Naive B cell (primary cell): ENCODE measurements at regions not wholly inside any gene's neighbourhood (a gene's known extent, or its start where the extent isn't known, plus 50 kb on each side); places are given as distances from the start of the nearest gene placed in this dataset.
"Not testable (repeated sequence)": the region's sequence is repeated elsewhere in the genome, so short reads cannot be mapped to it uniquely, and the experiment has no call there.

Experiments
- ATAC-seq, 2 donors: fragments of 150-1000 bp; cut with Tn5 transposase; 2 replicates each; pipeline ENCODE4 v1.10.0; 2021; ENCODE audit warnings: low read depth in 2 of 2, mild to moderate bottlenecking in 2 of 2, moderate library complexity in 2 of 2
- DNase-seq: peaks from one replicate; pipeline ENCODE4 v3.0.0; 2022
- H3K27ac Mint-ChIP-seq, 6 donors: one replicate each; pipeline ENCODE4 v1.8.0; 2020 to 2022; ENCODE audit warnings: mild to moderate bottlenecking in 6 of 6, mixed read lengths in 6 of 6, moderate library complexity in 5 of 6, inconsistent platforms in 2 of 6
- H3K27me3 Mint-ChIP-seq, 3 donors: one replicate each; pipeline ENCODE4 v1.8.0; 2021 to 2022; ENCODE audit warnings: mixed read lengths in 3 of 3, mild to moderate bottlenecking in 1 of 3
- H3K36me3 Mint-ChIP-seq, 2 donors: one replicate each; pipeline ENCODE4 v1.8.0; 2020 to 2022; ENCODE audit warnings: mixed read lengths in 2 of 2, inconsistent platforms in 1 of 2, mild to moderate bottlenecking in 1 of 2
- H3K4me1 Mint-ChIP-seq, 3 donors: one replicate each; pipeline ENCODE4 v1.8.0; 2020 to 2022; ENCODE audit warnings: mixed read lengths in 3 of 3, inconsistent platforms in 1 of 3, mild to moderate bottlenecking in 1 of 3, moderate library complexity in 1 of 3
- H3K4me3 Mint-ChIP-seq, 8 donors: one replicate each; pipeline ENCODE4 v1.8.0; 2020 to 2022; ENCODE audit warnings: mild to moderate bottlenecking in 8 of 8, mixed read lengths in 8 of 8, moderate library complexity in 8 of 8, inconsistent platforms in 2 of 8
- H3K9me3 Mint-ChIP-seq, 7 donors: one replicate each; pipeline ENCODE4 v1.8.0; 2020 to 2022; ENCODE audit warnings: mixed read lengths in 7 of 7, mild to moderate bottlenecking in 5 of 7, inconsistent platforms in 2 of 7, moderate library complexity in 1 of 7

DNA sequence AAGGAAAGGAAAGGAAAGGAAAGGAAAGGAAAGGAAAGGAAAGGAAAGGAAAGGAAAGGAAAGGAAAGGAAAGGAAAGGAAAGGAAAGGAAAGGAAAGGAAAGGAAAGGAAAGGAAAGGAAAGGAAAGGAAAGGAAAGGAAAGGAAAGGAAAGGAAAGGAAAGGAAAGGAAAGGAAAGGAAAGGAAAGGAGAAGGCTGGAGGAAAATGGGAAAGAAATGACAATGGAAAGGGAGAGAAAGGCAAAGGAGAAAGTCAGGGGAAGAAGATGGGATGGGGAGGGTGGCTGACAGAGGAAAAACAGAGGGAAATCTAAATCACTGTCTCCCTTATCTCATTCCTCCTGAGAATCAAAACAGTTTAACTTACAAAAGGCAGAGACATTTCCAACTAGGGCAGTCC lies 156.3 kb downstream of the C1D start:
- not testable (repeated sequence) for H3K4me3 Mint-ChIP-seq, H3K36me3 Mint-ChIP-seq, H3K4me1 Mint-ChIP-seq, DNase-seq, H3K9me3 Mint-ChIP-seq, H3K27me3 Mint-ChIP-seq, H3K27ac Mint-ChIP-seq, ATAC-seq

- H3K27ac Mint-ChIP-seq = no peak overlapping the region
- ATAC-seq (no peak), DNase-seq (no peak)
- peaks cover 0 to 2% (median 0%) of the 10 kb centered on the region in 7 donors for H3K9me3 Mint-ChIP-seq
- H3K27me3 Mint-ChIP-seq = peaks cover 5 to 33% (median 28%) of the 10 kb centered on the region in 3 donors
- H3K4me3 Mint-ChIP-seq = no peak overlapping the region
- H3K36me3 Mint-ChIP-seq = no peaks in the 10 kb centered on the region
- no peaks in the 10 kb centered on the region for H3K4me1 Mint-ChIP-seq
Measured at GRCh38 chr2:67917332-67918054, 145.3 kb downstream of the C1D start.

DNA sequence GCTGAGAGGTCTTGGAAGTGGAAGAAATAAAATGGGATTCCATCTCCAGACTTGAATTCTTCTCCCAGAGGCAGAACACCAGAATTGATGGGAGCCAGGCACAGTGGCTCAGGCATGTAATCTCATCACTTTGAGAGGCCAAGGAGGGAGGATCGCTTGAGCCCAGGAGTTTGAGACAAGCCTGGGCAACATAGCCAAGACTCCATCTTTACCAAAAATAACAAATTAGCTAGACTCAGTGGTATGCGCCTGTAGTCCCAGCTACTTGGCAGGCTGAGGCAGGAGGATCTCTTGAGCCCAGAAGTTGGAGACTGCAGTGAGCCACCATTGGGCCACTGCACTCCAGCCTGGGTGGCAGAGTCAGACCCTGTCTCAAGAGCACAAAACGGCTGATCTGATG lies 144.3 kb downstream of the C1D start:
- Mint-ChIP-seq H3K36me3 (no peaks in the 10 kb centered on the region), H3K4me3 (no peak overlapping the region), H3K27me3 (peaks cover 10 to 30% (median 28%) of the 10 kb centered on the region in 3 donors), H3K27ac (peak overlapping the region in 1 of 6 donors; percentile 6), H3K9me3 (peaks cover 0 to 2% (median 0%) of the 10 kb centered on the region in 7 donors), H3K4me1 (no peaks in the 10 kb centered on the region)
- DNase-seq = no peak
- no peak for ATAC-seq

DNA sequence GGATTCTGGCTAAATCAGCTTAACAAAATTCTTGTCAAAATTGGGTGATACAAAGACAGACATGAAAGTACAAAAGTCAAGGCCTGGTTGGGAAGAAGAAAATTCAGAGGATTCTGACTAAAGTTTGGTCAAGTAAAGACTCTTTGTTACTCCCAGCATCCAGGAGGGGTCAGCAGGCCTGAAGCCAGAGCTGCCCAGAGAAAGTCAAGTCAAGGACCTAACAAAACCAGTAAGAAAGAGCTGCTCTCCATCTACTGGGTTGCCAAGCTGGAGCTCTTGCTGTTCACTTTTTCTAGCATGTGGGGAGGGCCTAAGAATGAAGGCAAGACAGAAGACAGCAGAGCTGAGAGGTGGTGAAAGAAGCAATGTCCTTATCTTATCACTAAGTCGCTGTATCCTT lies 143.3 kb downstream of the C1D start:
- DNase-seq (no peak), ATAC-seq (no peak)
- H3K27me3 Mint-ChIP-seq = peaks cover 10 to 41% (median 28%) of the 10 kb centered on the region in 3 donors
- H3K4me1 Mint-ChIP-seq = no peaks in the 10 kb centered on the region
- peaks cover 0 to 2% (median 0%) of the 10 kb centered on the region in 7 donors for H3K9me3 Mint-ChIP-seq
- H3K4me3 Mint-ChIP-seq = no peak overlapping the region
- H3K27ac Mint-ChIP-seq = no peak overlapping the region
- H3K36me3 Mint-ChIP-seq = no peaks in the 10 kb centered on the region

- H3K4me1 Mint-ChIP-seq = no peaks in the 10 kb centered on the region
- H3K27me3 Mint-ChIP-seq = peaks cover 10 to 47% (median 30%) of the 10 kb centered on the region in 3 donors
- H3K27ac Mint-ChIP-seq = peak overlapping the region in 1 of 6 donors; percentile 40
- peaks cover 0 to 2% (median 0%) of the 10 kb centered on the region in 7 donors for H3K9me3 Mint-ChIP-seq
- DNase-seq (no peak), ATAC-seq (no peak)
- H3K4me3 Mint-ChIP-seq = no peak overlapping the region
- no peaks in the 10 kb centered on the region for H3K36me3 Mint-ChIP-seq
Measured at GRCh38 chr2:67922080-67922785, 140.6 kb downstream of the C1D start.

DNA sequence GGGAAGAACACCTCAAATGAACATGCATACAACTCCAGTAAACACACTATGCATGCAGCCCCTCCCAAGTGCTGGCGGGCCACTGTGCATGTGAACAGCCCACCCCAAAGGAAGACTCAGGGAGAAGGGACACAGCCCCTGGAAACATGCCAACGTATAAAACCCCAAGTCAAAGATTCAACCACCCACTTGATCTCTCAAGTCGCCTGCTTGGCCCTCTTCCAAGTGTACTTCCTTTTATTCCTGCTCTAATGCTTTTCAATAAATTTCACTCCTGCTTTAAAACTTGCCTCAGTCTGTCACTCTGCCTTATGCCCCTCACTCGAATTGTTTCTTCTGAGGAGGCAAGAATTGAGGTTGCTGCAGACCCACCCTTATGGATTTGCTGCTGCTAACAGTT lies 139.1 kb downstream of the C1D start:
- Mint-ChIP-seq H3K9me3 (peaks cover 0 to 2% (median 0%) of the 10 kb centered on the region in 7 donors), H3K27me3 (peaks cover 5 to 43% (median 30%) of the 10 kb centered on the region in 3 donors), H3K4me3 (no peak overlapping the region), H3K27ac (no peak overlapping the region), H3K4me1 (no peaks in the 10 kb centered on the region), H3K36me3 (no peaks in the 10 kb centered on the region)
- no peak for DNase-seq
- ATAC-seq = no peak

DNA sequence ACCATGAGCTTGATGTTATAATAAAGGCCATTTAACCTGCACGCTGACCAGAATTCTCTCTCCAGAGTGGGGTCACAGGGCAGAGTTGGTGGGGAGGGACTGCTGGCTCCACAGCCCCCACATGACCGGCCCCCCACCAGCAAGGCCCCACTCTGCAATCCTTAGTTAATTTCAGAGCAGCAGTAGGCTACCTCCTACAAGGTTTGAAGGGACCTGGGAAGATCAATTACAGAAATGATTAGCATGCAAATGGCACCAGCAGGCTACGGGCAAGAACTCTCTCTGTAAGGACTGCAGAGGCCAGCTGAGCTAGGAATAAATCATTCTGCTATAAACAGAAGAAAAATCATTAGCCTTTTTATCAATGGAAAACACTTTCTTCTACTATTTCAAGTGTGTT lies 135.3 kb downstream of the C1D start:
- peak overlapping the region in 1 of 6 donors; percentile 16 for H3K27ac Mint-ChIP-seq
- no peak for DNase-seq
- peaks cover 12 to 34% (median 17%) of the 10 kb centered on the region in 3 donors for H3K27me3 Mint-ChIP-seq
- no peaks in the 10 kb centered on the region for H3K4me1 Mint-ChIP-seq
- H3K4me3 Mint-ChIP-seq = no peak overlapping the region
- H3K36me3 Mint-ChIP-seq = no peaks in the 10 kb centered on the region
- ATAC-seq = no peak
- H3K9me3 Mint-ChIP-seq = peaks cover 0 to 2% (median 0%) of the 10 kb centered on the region in 7 donors

GRCh38 chr2:67930156-67930555 lies 132.6 kb downstream of the C1D start:
- Mint-ChIP-seq H3K36me3 (no peaks in the 10 kb centered on the region), H3K27me3 (peaks cover 6 to 20% (median 17%) of the 10 kb centered on the region in 3 donors), H3K4me1 (no peaks in the 10 kb centered on the region), H3K27ac (no peak overlapping the region), H3K9me3 (no peaks in the 10 kb centered on the region), H3K4me3 (no peak overlapping the region)
- ATAC-seq = no peak
- DNase-seq = no peak

- Mint-ChIP-seq H3K4me1 (no peaks in the 10 kb centered on the region), H3K36me3 (no peaks in the 10 kb centered on the region), H3K27me3 (peaks cover 6 to 13% (median 11%) of the 10 kb centered on the region in 3 donors), H3K27ac (no peak overlapping the region), H3K4me3 (no peak overlapping the region), H3K9me3 (peaks cover 0 to 7% (median 1%) of the 10 kb centered on the region in 7 donors)
- DNase-seq (no peak), ATAC-seq (no peak)
Measured at GRCh38 chr2:67936969-67937368, 125.8 kb downstream of the C1D start.

- ATAC-seq (no peak), DNase-seq (no peak)
- H3K27me3 Mint-ChIP-seq = peaks cover 2 to 11% (median 6%) of the 10 kb centered on the region in 3 donors
- no peak overlapping the region for H3K4me3 Mint-ChIP-seq
- peaks cover 0 to 12% (median 9%) of the 10 kb centered on the region in 7 donors for H3K9me3 Mint-ChIP-seq
- peaks cover 0 to 8% of the 10 kb centered on the region in 2 donors for H3K36me3 Mint-ChIP-seq
- peak overlapping the region in 1 of 6 donors; percentile 1 for H3K27ac Mint-ChIP-seq
- no peaks in the 10 kb centered on the region for H3K4me1 Mint-ChIP-seq
Measured at GRCh38 chr2:67938053-67938452, 124.8 kb downstream of the C1D start.

GRCh38 chr2:67945056-67945455 lies 117.7 kb downstream of the C1D start:
- DNase-seq = no peak
- H3K4me1 Mint-ChIP-seq = no peaks in the 10 kb centered on the region
- peaks cover 0 to 13% of the 10 kb centered on the region in 2 donors for H3K36me3 Mint-ChIP-seq
- peaks cover 5 to 21% (median 13%) of the 10 kb centered on the region in 7 donors for H3K9me3 Mint-ChIP-seq
- H3K4me3 Mint-ChIP-seq = no peak overlapping the region
- no peak for ATAC-seq
- no peak overlapping the region for H3K27ac Mint-ChIP-seq
- peaks cover 10 to 13% (median 12%) of the 10 kb centered on the region in 3 donors for H3K27me3 Mint-ChIP-seq

- DNase-seq (no peak), ATAC-seq (no peak)
- Mint-ChIP-seq H3K27ac (no peak overlapping the region), H3K4me3 (no peak overlapping the region), H3K36me3 (peaks cover 0 to 13% of the 10 kb centered on the region in 2 donors), H3K27me3 (peaks cover 1 to 15% (median 9%) of the 10 kb centered on the region in 3 donors), H3K9me3 (peaks cover 5 to 21% (median 12%) of the 10 kb centered on the region in 7 donors), H3K4me1 (peaks cover 0 to 4% (median 0%) of the 10 kb centered on the region in 3 donors)
Measured at GRCh38 chr2:67945940-67946339, 116.9 kb downstream of the C1D start.

DNA sequence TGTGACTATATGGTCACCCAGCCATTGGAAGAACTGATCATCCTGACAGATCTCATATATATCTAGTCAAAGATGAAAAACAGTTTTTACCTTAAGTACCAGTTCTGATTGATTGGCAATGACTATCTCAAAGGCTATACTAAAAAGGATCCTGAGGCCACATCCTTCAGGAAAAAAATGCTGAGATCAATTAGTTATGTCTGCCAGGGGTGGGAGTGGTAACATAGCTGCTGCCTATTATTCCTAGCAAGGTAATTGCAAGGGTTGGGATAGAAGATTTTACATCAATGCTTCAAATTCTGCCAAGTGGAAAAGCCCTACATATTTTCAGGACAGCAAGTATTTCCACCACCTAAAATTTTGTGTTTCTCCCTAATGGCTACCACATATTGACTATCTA lies 114.7 kb downstream of the C1D start:
- Mint-ChIP-seq H3K27me3 (peaks cover 7 to 22% (median 9%) of the 10 kb centered on the region in 3 donors), H3K36me3 (peaks cover 0 to 4% of the 10 kb centered on the region in 2 donors), H3K4me3 (no peak overlapping the region), H3K4me1 (peaks cover 0 to 7% (median 0%) of the 10 kb centered on the region in 3 donors), H3K27ac (no peak overlapping the region), H3K9me3 (peaks cover 0 to 9% (median 6%) of the 10 kb centered on the region in 7 donors)
- no peak for ATAC-seq
- DNase-seq = no peak

DNA sequence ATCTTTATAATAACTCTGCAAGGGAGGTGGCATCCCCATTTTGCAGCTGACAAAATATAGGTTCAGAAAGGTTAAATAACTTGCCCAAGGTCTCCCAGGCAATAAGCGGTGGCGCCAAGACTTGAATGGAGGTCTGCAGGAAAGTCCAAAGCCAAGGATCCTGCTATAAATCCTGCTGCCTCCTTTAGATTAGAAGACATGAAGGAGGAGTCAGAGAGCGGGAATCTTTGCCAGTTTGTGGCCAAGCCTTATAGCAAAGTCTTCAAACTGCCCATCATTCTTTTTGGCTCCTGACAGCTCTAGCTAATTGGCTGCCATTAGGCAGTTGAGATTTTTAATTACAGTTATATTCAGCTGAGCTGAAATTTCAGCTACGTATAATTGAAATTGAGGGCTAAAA lies 114.3 kb downstream of the C1D start:
- Mint-ChIP-seq H3K9me3 (peaks cover 0 to 7% (median 2%) of the 10 kb centered on the region in 7 donors), H3K36me3 (no peaks in the 10 kb centered on the region), H3K4me3 (no peak overlapping the region), H3K27me3 (peaks cover 7 to 22% (median 9%) of the 10 kb centered on the region in 3 donors), H3K27ac (no peak overlapping the region), H3K4me1 (peaks cover 0 to 7% (median 0%) of the 10 kb centered on the region in 3 donors)
- DNase-seq (no peak), ATAC-seq (no peak)
